ENCODE measurements at regions not wholly inside any gene's neighbourhood (a gene's known extent, or its start where the extent isn't known, plus 50 kb on each side); places are given as distances from the start of the nearest gene placed in this dataset.

DNA sequence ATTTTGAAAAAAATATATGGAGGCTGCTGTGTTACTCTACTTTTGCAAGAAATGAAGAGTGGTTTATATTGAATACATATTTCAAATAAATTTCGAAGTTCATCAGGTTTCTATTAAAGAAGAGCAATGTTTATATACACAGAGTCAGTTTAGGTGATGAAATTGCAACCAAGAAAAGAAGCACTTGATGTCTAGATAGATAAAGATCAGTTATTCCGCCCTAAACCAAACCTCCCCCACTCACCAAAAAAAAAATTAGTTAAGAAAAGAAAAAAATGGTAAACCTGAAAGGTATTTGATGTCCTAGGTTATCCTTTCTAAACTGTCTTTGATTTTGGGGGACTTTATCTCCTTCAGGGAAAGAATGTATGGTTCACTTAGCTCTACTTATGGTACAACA lies 111.8 kb downstream of the SKIDA1 start:
- no peak for FAIRE-seq
- Histone ChIP-seq H3K36me3 (ENCODE audit: control insufficient read depth in 2 of 2, extremely low read depth in 1 of 2, insufficient read depth in 2 of 2, low read length in 2 of 2) (no peaks in the 10 kb centered on the region), H2AFZ (ENCODE audit: control insufficient read depth, low read length) (no peak overlapping the region), H3K4me3 (ENCODE audit: control insufficient read depth in 2 of 3, extremely low read depth in 1 of 3, insufficient read depth in 2 of 3, low read depth in 1 of 3, low read length in 3 of 3) (no peak overlapping the region), H4K20me1 (ENCODE audit: control insufficient read depth, extremely low read depth, insufficient read depth, low read length) (no peaks in the 10 kb centered on the region), H3K27me3 (ENCODE audit: control insufficient read depth, extremely low read depth, insufficient read depth, low read length) (no peaks in the 10 kb centered on the region), H3K9me1 (ENCODE audit: control insufficient read depth, extremely low read depth, insufficient read depth, low read length) (no peaks in the 10 kb centered on the region), H3K79me2 (ENCODE audit: control insufficient read depth, insufficient read depth, low read length) (no peaks in the 10 kb centered on the region), H3K9me3 (ENCODE audit: control insufficient read depth, low read depth, low read length) (no peaks in the 10 kb centered on the region), H3K9ac (ENCODE audit: control insufficient read depth, extremely low read depth, insufficient read depth, low read length) (no peak overlapping the region), H3K4me1 (ENCODE audit: control insufficient read depth, extremely low read depth, insufficient read depth, low read length) (no peaks in the 10 kb centered on the region), H3K27ac (ENCODE audit: control insufficient read depth, insufficient read depth, low read length) (no peak overlapping the region), H3K4me2 (ENCODE audit: control insufficient read depth, extremely low read depth, insufficient read depth, low read depth, low read length) (no peak overlapping the region)
- dilution Hi-C loops (cut with MboI; ENCODE audit: extremely low pct_ligation_motif_present, low sequenced_read_pairs), result no loop called here
- TF ChIP-seq, protein P1, sequence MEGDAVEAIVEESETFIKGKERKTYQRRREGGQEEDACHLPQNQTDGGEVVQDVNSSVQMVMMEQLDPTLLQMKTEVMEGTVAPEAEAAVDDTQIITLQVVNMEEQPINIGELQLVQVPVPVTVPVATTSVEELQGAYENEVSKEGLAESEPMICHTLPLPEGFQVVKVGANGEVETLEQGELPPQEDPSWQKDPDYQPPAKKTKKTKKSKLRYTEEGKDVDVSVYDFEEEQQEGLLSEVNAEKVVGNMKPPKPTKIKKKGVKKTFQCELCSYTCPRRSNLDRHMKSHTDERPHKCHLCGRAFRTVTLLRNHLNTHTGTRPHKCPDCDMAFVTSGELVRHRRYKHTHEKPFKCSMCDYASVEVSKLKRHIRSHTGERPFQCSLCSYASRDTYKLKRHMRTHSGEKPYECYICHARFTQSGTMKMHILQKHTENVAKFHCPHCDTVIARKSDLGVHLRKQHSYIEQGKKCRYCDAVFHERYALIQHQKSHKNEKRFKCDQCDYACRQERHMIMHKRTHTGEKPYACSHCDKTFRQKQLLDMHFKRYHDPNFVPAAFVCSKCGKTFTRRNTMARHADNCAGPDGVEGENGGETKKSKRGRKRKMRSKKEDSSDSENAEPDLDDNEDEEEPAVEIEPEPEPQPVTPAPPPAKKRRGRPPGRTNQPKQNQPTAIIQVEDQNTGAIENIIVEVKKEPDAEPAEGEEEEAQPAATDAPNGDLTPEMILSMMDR (optimal IDR thresholded peaks at IDR 0.05 in 1 of 3, IDR thresholded peaks at IDR 0.05 in 1 of 3, conservative IDR thresholded peaks at IDR 0.05 in 1 of 3; ENCODE audit: extremely low read depth in 1 of 3, insufficient read depth in 2 of 3, low read length in 3 of 3), result no peak
- TF ChIP-seq EZH2 (IDR thresholded peaks at IDR 0.05; ENCODE audit: low read length), result no peak
- DNase-seq (ENCODE audit: low read depth, low spot score), result no peak

DNA sequence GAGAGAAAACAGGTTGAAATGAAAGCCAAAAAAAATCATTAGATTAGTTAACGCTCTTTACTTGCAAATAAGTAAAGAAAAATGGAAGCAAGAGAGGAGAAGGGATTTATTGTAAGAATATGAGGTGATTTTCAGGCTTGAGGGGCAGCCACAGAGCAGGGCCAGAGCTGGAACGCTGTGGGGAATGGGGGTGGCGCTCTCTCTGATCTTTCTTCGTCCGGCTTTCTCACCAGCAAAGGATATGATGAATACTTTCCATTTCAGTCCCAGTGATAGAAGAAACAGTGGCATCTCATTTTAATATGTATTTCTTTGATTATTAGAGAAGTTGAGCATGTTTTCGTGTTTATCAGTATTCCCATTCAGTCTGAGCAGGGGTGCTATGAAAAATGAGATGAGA lies 112.2 kb downstream of the SKIDA1 start:
- H2AFZ ChIP-seq (ENCODE audit: control insufficient read depth, low read length), result no peak overlapping the region
- no peaks in the 10 kb centered on the region for H3K27me3 ChIP-seq (ENCODE audit: control insufficient read depth, extremely low read depth, insufficient read depth, low read length)
- H3K4me2 ChIP-seq (ENCODE audit: control insufficient read depth, extremely low read depth, insufficient read depth, low read depth, low read length), result no peak overlapping the region
- no peak overlapping the region for H3K27ac ChIP-seq (ENCODE audit: control insufficient read depth, insufficient read depth, low read length)
- no peak overlapping the region for H3K4me3 ChIP-seq (ENCODE audit: control insufficient read depth in 2 of 3, extremely low read depth in 1 of 3, insufficient read depth in 2 of 3, low read depth in 1 of 3, low read length in 3 of 3)
- dilution Hi-C loops (cut with MboI; ENCODE audit: extremely low pct_ligation_motif_present, low sequenced_read_pairs), result no loop called here
- H3K9ac ChIP-seq (ENCODE audit: control insufficient read depth, extremely low read depth, insufficient read depth, low read length), result no peak overlapping the region
- FAIRE-seq, result no peak
- TF ChIP-seq, protein P1 (optimal IDR thresholded peaks at IDR 0.05 in 1 of 3, IDR thresholded peaks at IDR 0.05 in 1 of 3, conservative IDR thresholded peaks at IDR 0.05 in 1 of 3; ENCODE audit: extremely low read depth in 1 of 3, insufficient read depth in 2 of 3, low read length in 3 of 3), result no peak
- TF ChIP-seq EZH2 (IDR thresholded peaks at IDR 0.05; ENCODE audit: low read length), result no peak
- no peaks in the 10 kb centered on the region for H4K20me1 ChIP-seq (ENCODE audit: control insufficient read depth, extremely low read depth, insufficient read depth, low read length)
- DNase-seq (ENCODE audit: low read depth, low spot score), result no peak
- no peaks in the 10 kb centered on the region for H3K9me3 ChIP-seq (ENCODE audit: control insufficient read depth, low read depth, low read length)
- no peaks in the 10 kb centered on the region for H3K36me3 ChIP-seq (ENCODE audit: control insufficient read depth in 2 of 2, extremely low read depth in 1 of 2, insufficient read depth in 2 of 2, low read length in 2 of 2)
- no peaks in the 10 kb centered on the region for H3K9me1 ChIP-seq (ENCODE audit: control insufficient read depth, extremely low read depth, insufficient read depth, low read length)
- no peaks in the 10 kb centered on the region for H3K4me1 ChIP-seq (ENCODE audit: control insufficient read depth, extremely low read depth, insufficient read depth, low read length)
- H3K79me2 ChIP-seq (ENCODE audit: control insufficient read depth, insufficient read depth, low read length), result no peaks in the 10 kb centered on the region

Data from keratinocyte (primary cell).